K562 (cell line): ENCODE measurements at regions not wholly inside any gene's neighbourhood (a gene's known extent, or its start where the extent isn't known, plus 50 kb on each side); places are given as distances from the start of the nearest gene placed in this dataset.

Source experiments
- ATAC-seq: fragments of 200-7000 bp; cut with Tn5 transposase; 3 replicates; pipeline ENCODE4 v1.9.1; 2020; ENCODE audit warnings: moderate library complexity
- BruUV-seq: library from RNA; stranded (reverse); fragments of 400-500 nt; replicated peaks from 2 replicates; lab custom pipeline; 2021; lab: Mats Ljungman, UMichigan
- CTCF ChIA-PET: fragments of 300-600 bp; formaldehyde crosslinking; extraction: SDS; loops from one replicate; lab custom pipeline; 2021; ENCODE audit warnings: low intra/inter-chr PET ratio; lab: Yijun Ruan, JAX
- POLR2A ChIA-PET: fragments of 300-600, 350-650 bp; sonication (Branson Sonifier 250); formaldehyde crosslinking; extraction: SDS; loops from one replicate; lab custom pipeline; 2021; ENCODE audit warnings: antibody characterized with exemption, inconsistent platforms; lab: Yijun Ruan, JAX
- DNase-seq, 4 experiments: peaks; one replicate each; pipeline versions ENCODE4 v3.0.0 to v3.0.0-alpha.2; 2011 to 2018; ENCODE audit warnings: low spot score in 3 of 4, mixed read lengths in 3 of 4; ENCODE audit errors: extremely low read depth in 1 of 4
- FAIRE-seq: peaks from 2 replicates; lab custom pipeline; 2011; peaks lifted over from hg19 to GRCh38; lab: Jason Lieb, UNC
- H2AFZ ChIP-seq: 2 replicates; pipeline ENCODE4 v1.6.0; 2011; ENCODE audit warnings: low read depth, low read length, control low read depth, inconsistent platforms
- H3K27ac ChIP-seq: fragments of 200-600 bp; 3 replicates; pipeline ENCODE4 v1.8.0; 2011; ENCODE audit warnings: low read depth, mild to moderate bottlenecking, control low read depth, inconsistent platforms, low read length, moderate library complexity, mixed read lengths; ENCODE audit errors: extremely low read depth
- H3K27me3 ChIP-seq, 2 experiments: fragments of 300-600 bp in 1 of 2; 2 replicates in 1 of 2; 3 replicates in 1 of 2; pipeline versions ENCODE4 v1.6.0 to v1.8.0; 2011; ENCODE audit warnings: inconsistent platforms in 2 of 2, low read length in 2 of 2, mild to moderate bottlenecking in 1 of 2, mixed read lengths in 1 of 2, moderate library complexity in 1 of 2; ENCODE audit not compliant: control insufficient read depth in 2 of 2, insufficient read depth in 2 of 2
- H3K36me3 ChIP-seq: fragments of 300-600 bp; 3 replicates; pipeline ENCODE4 v1.8.0; 2011; ENCODE audit warnings: mild to moderate bottlenecking, low read length, inconsistent platforms; ENCODE audit not compliant: control insufficient read depth, insufficient read depth
- H3K4me1 ChIP-seq, 2 experiments: fragments of 200-600 bp in 1 of 2; replicated peaks in 1 of 2; 2 replicates in 1 of 2; 3 replicates in 1 of 2; pipeline versions ENCODE4 v1.5.1 to v1.8.0; 2011; ENCODE audit warnings: inconsistent platforms in 2 of 2, low read length in 2 of 2, mild to moderate bottlenecking in 1 of 2, mixed read lengths in 1 of 2, moderate library complexity in 1 of 2; ENCODE audit not compliant: control insufficient read depth in 2 of 2, insufficient read depth in 2 of 2
- H3K4me2 ChIP-seq: 2 replicates; pipeline ENCODE4 v1.6.1; 2011; ENCODE audit warnings: low read length, control low read depth, inconsistent platforms, mixed read lengths; ENCODE audit not compliant: insufficient read depth
- H3K4me3 ChIP-seq: fragments of 200-600 bp; sonication (generic), shearing (Covaris generic); 2 replicates; pipeline ENCODE4 v1.5.1; 2016; ENCODE audit warnings: control low read depth, inconsistent platforms
- H3K79me2 ChIP-seq: fragments of 200-600 bp; 3 replicates; pipeline ENCODE4 v1.8.0; 2011; ENCODE audit warnings: low read length, inconsistent platforms; ENCODE audit not compliant: control insufficient read depth, insufficient read depth
- H3K9ac ChIP-seq, 2 experiments: 2 replicates each; pipeline versions ENCODE4 v1.6.0 to v1.6.1; 2011; ENCODE audit warnings: low read depth in 2 of 2, low read length in 2 of 2, control low read depth in 1 of 2, inconsistent platforms in 1 of 2, mild to moderate bottlenecking in 1 of 2, mixed read lengths in 1 of 2; ENCODE audit not compliant: insufficient read depth in 1 of 2
- H3K9me1 ChIP-seq: one replicate; pipeline ENCODE4 v1.6.0; 2011; ENCODE audit warnings: inconsistent platforms, mild to moderate bottlenecking, low read length, moderate library complexity; ENCODE audit not compliant: control insufficient read depth, insufficient read depth
- H3K9me3 ChIP-seq: replicated peaks from 2 replicates; pipeline ENCODE4 v1.5.1; 2011; ENCODE audit warnings: low read depth, low read length, inconsistent platforms; ENCODE audit not compliant: control insufficient read depth, insufficient read depth
- H4K20me1 ChIP-seq: replicated peaks from 2 replicates; pipeline ENCODE4 v1.6.1; 2011; ENCODE audit warnings: low read length, inconsistent platforms, mixed read lengths; ENCODE audit not compliant: control insufficient read depth, insufficient read depth
- BRD9 ChIP-seq: fragments of 450-650 bp; IDR thresholded peaks from 2 replicates; pipeline ENCODE4 v1.6.1; 2018; ENCODE audit warnings: low read depth; ENCODE audit not compliant: partially characterized antibody
- CBX5 ChIP-seq: IDR thresholded peaks from 2 replicates; pipeline ENCODE4 v1.6.1; 2014; ENCODE audit warnings: low read depth, borderline replicate concordance
- CEBPG ChIP-seq, 3 experiments: fragments of 200-800 bp in 1 of 3; sonication (Bioruptor generic) in 1 of 3; sonication (generic) in 1 of 3; formaldehyde crosslinking in 1 of 3; IDR thresholded peaks in 2 of 3; conservative IDR thresholded peaks in 1 of 3; 2 replicates each; pipeline versions ENCODE4 v1.6.1 to v1.8.0; 2016 to 2022; ENCODE audit warnings: missing compliant biosample characterization in 2 of 3, missing genetic modification characterization in 2 of 3, mild to moderate bottlenecking in 1 of 3, missing genetic modification reagents in 1 of 3
- HNRNPLL ChIP-seq: fragments of 200-400 bp; formaldehyde crosslinking; IDR thresholded peaks from 2 replicates; pipeline ENCODE4 v1.6.1; 2017; ENCODE audit warnings: low read length, low read depth, mild to moderate bottlenecking; ENCODE audit not compliant: poor library complexity, severe bottlenecking
- NCOA4 ChIP-seq: fragments of 450-650 bp; IDR thresholded peaks from 2 replicates; pipeline ENCODE4 v1.6.1; 2018; ENCODE audit warnings: mild to moderate bottlenecking; ENCODE audit not compliant: partially characterized antibody
- NFE2L1 ChIP-seq: fragments of 450-650 bp; IDR thresholded peaks from 2 replicates; pipeline ENCODE4 v1.6.1; 2016; ENCODE audit warnings: missing genetic modification characterization, low read depth, mild to moderate bottlenecking, missing compliant biosample characterization, moderate library complexity, borderline replicate concordance
- SIRT6 ChIP-seq: IDR thresholded peaks from one replicate; pipeline ENCODE4 v1.6.1; 2012; ENCODE audit warnings: low read depth, mild to moderate bottlenecking, control low read depth, inconsistent platforms, low read length, moderate library complexity
- TAF15 ChIP-seq: fragments of 200-400 bp; formaldehyde crosslinking; IDR thresholded peaks from 2 replicates; pipeline ENCODE4 v1.6.1; 2017; ENCODE audit warnings: mild to moderate bottlenecking, low read depth, low read length, moderate library complexity
- ZNF354B ChIP-seq: fragments of 250-450 bp; sonication (Bioruptor Pico); IDR thresholded peaks from 2 replicates; pipeline ENCODE4 v1.4.0; 2020
- WGBS: fragments of 100-300 bp; shearing (Covaris generic); methylation state at CpG from one replicate; pipeline ENCODE4 v1.1.6; 2016; ENCODE audit warnings: low coverage, mixed read lengths; ENCODE audit not compliant: insufficient coverage; ENCODE audit errors: missing lambda C conversion rate; 5-methylcytosine and 5-hydroxymethylcytosine counted together
- in situ Hi-C: fragments of 300-500 bp; cut with MboI; formaldehyde crosslinking; loops from 4 replicates; pipeline ENCODE4 v1.15.0; 2018; ENCODE audit warnings: inconsistent platforms, mixed read lengths
- intact Hi-C: fragments of 100-400 bp; cut with micrococcal nuclease; formaldehyde crosslinking; loops from 2 replicates; pipeline ENCODE4 v1.14.2; 2022
- TF ChIP-seq, protein P1 (sequence below): fragments of 250-450 bp; sonication (Bioruptor Pico); IDR thresholded peaks from 2 replicates; pipeline ENCODE4 v1.8.0; 2022; ENCODE audit warnings: moderate library complexity, mild to moderate bottlenecking, inconsistent platforms
- TF ChIP-seq, protein P2 (sequence below): sonication (generic); formaldehyde crosslinking; IDR thresholded peaks from 2 replicates; pipeline ENCODE4 v1.4.0; 2020; ENCODE audit warnings: mild to moderate bottlenecking, missing genetic modification reagents
- TF ChIP-seq, protein P3 (sequence below): fragments of 250-450 bp; sonication (Bioruptor Pico); IDR thresholded peaks from 2 replicates; pipeline ENCODE4 v1.9.0; 2021; ENCODE audit warnings: mild to moderate bottlenecking, inconsistent platforms

DNA sequence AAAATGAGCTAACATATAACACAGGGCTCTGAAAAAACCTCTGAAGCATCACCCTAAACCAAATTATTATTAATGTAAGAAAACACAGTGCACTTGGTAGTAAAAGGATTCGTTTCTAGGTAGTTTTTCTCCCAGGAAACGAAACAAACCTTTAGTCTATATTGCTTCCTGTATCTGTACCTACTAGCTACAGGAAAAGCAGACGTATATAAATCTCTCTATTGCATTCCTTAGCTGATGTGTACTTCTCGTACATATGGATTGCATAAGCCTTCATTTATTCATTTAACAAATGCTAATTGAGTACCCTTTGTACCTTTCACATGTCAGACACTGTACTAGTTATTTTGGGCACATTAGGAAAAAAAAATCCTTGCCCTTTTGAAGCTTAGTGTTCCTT lies 85.0 kb upstream of the RASA1 start (continued):
- TF ChIP-seq, protein P1, sequence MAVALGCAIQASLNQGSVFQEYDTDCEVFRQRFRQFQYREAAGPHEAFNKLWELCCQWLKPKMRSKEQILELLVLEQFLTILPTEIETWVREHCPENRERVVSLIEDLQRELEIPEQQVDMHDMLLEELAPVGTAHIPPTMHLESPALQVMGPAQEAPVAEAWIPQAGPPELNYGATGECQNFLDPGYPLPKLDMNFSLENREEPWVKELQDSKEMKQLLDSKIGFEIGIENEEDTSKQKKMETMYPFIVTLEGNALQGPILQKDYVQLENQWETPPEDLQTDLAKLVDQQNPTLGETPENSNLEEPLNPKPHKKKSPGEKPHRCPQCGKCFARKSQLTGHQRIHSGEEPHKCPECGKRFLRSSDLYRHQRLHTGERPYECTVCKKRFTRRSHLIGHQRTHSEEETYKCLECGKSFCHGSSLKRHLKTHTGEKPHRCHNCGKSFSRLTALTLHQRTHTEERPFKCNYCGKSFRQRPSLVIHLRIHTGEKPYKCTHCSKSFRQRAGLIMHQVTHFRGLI (CRISPR knock-in tag), result no peak
- TF ChIP-seq CEBPG (CRISPR knock-in tag; IDR thresholded peaks at IDR 0.05) (no peak), CEBPG (tag; conservative IDR thresholded peaks at IDR 0.05 in 1 of 2, IDR thresholded peaks at IDR 0.05 in 1 of 2) (no peak), SIRT6 (no peak), HNRNPLL (no peak), BRD9 (no peak)
- TF ChIP-seq, protein P2, sequence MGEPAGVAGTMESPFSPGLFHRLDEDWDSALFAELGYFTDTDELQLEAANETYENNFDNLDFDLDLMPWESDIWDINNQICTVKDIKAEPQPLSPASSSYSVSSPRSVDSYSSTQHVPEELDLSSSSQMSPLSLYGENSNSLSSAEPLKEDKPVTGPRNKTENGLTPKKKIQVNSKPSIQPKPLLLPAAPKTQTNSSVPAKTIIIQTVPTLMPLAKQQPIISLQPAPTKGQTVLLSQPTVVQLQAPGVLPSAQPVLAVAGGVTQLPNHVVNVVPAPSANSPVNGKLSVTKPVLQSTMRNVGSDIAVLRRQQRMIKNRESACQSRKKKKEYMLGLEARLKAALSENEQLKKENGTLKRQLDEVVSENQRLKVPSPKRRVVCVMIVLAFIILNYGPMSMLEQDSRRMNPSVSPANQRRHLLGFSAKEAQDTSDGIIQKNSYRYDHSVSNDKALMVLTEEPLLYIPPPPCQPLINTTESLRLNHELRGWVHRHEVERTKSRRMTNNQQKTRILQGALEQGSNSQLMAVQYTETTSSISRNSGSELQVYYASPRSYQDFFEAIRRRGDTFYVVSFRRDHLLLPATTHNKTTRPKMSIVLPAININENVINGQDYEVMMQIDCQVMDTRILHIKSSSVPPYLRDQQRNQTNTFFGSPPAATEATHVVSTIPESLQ (CRISPR knock-in tag), result no peak

DNA sequence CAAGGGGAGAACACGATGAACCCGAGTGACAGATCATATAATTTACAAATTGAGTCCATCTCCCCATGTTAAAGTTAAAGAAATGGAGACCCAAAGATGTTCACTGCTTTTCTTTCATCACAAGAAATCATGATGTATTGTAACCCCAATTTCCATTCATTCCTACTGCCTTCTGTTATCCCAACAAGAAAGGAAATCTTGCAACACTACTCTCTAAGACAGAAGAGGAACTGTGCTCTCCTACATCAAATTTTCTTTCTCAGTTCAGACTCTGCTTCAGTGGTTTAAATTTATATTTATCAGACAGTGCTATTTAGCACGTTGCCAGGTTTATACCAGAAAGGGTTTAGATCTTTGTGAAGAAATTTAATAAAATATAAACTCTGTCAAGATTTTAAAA lies 83.8 kb upstream of the RASA1 start:
- ChIA-PET POLR2A (no interaction called here), CTCF (no interaction called here)
- no peaks in the 10 kb centered on the region for H3K79me2 ChIP-seq
- no TSS peak for BruUV-seq
- ATAC-seq (no peak), FAIRE-seq (no peak), DNase-seq (no peak)
- 0 out of 5 replicates have a peak, but pooled peaks cover 0 to 4% of the 10 kb centered on the region in 2 experiments for H3K27me3 ChIP-seq
- H3K36me3 ChIP-seq, result no peaks in the 10 kb centered on the region
- no peak overlapping the region for H3K4me2 ChIP-seq
- H3K9ac ChIP-seq, result no peak overlapping the region
- no peak overlapping the region for H3K27ac ChIP-seq
- WGBS, result 0% methylated on average over 3 of the region's 3 CpGs
- no peaks in the 10 kb centered on the region for H3K4me1 ChIP-seq
- no peak overlapping the region for H3K4me3 ChIP-seq
- in situ Hi-C loops (no loop called here), intact Hi-C loops (no loop called here)
- H3K9me1 ChIP-seq, result no peaks in the 10 kb centered on the region
- H3K9me3 ChIP-seq, result no peaks in the 10 kb centered on the region
- H4K20me1 ChIP-seq, result no peaks in the 10 kb centered on the region
- no peak overlapping the region for H2AFZ ChIP-seq
- TF ChIP-seq NFE2L1 (tag) (no peak), NCOA4 (no peak), TAF15 (no peak), ZNF354B (CRISPR knock-in tag) (no peak), CBX5 (no peak)
- TF ChIP-seq, protein P3, sequence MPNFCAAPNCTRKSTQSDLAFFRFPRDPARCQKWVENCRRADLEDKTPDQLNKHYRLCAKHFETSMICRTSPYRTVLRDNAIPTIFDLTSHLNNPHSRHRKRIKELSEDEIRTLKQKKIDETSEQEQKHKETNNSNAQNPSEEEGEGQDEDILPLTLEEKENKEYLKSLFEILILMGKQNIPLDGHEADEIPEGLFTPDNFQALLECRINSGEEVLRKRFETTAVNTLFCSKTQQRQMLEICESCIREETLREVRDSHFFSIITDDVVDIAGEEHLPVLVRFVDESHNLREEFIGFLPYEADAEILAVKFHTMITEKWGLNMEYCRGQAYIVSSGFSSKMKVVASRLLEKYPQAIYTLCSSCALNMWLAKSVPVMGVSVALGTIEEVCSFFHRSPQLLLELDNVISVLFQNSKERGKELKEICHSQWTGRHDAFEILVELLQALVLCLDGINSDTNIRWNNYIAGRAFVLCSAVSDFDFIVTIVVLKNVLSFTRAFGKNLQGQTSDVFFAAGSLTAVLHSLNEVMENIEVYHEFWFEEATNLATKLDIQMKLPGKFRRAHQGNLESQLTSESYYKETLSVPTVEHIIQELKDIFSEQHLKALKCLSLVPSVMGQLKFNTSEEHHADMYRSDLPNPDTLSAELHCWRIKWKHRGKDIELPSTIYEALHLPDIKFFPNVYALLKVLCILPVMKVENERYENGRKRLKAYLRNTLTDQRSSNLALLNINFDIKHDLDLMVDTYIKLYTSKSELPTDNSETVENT (CRISPR knock-in tag), result no peak
